ENCODE measurements at regions not wholly inside any gene's neighbourhood (a gene's known extent, or its start where the extent isn't known, plus 50 kb on each side); places are given as distances from the start of the nearest gene placed in this dataset.

DNA sequence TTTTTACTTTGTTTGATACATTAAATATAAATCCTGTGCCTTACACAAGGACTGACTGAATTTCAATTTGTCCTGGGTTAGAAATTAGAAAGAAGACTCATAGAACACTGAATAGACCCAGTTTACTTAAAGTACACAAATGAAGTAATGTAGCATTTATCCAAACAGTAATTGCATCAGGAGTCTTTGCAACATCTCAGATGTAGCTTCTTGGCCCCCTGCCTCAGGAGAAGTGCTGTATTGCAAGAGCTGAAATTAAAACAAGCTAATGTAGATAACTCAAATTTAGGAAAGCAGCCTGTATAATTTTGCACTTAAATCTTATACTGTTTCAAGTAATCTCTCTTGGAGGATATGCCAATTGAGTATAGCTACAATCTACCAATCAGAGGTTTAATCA lies 54.3 kb upstream of the KCND2 start:
- Histone ChIP-seq H3K4me1 (no peaks in the 10 kb centered on the region), H3K9me3 (no peaks in the 10 kb centered on the region), H3K4me3 (no peak overlapping the region), H3K4me2 (no peak overlapping the region), H3K27ac (no peak overlapping the region)
- DNase-seq (ENCODE audit: low read depth in 1 of 2, low spot score in 1 of 2) (no peak), ATAC-seq (no peak), FAIRE-seq (no peak)
- CTCF ChIA-PET = no interaction called here
- POLR2A ChIA-PET = no interaction called here
- TF ChIP-seq, protein P1, sequence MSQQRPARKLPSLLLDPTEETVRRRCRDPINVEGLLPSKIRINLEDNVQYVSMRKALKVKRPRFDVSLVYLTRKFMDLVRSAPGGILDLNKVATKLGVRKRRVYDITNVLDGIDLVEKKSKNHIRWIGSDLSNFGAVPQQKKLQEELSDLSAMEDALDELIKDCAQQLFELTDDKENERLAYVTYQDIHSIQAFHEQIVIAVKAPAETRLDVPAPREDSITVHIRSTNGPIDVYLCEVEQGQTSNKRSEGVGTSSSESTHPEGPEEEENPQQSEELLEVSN (IDR thresholded peaks at IDR 0.05; ENCODE audit: borderline replicate concordance, low read depth) = no peak
- no peak for TF ChIP-seq SREBF2 (IDR thresholded peaks at IDR 0.05)
- TF ChIP-seq HES2 (IDR thresholded peaks at IDR 0.05) = no peak
- no peak for TF ChIP-seq EP300 (IDR thresholded peaks at IDR 0.05)
- TF ChIP-seq GATA3 (IDR thresholded peaks at IDR 0.05; ENCODE audit: borderline replicate concordance) = no peak
- no peak for TF ChIP-seq KDM5A (IDR thresholded peaks at IDR 0.05)
- no peak for TF ChIP-seq MYC (IDR thresholded peaks at IDR 0.05; ENCODE audit: borderline replicate concordance, low read length)

DNA sequence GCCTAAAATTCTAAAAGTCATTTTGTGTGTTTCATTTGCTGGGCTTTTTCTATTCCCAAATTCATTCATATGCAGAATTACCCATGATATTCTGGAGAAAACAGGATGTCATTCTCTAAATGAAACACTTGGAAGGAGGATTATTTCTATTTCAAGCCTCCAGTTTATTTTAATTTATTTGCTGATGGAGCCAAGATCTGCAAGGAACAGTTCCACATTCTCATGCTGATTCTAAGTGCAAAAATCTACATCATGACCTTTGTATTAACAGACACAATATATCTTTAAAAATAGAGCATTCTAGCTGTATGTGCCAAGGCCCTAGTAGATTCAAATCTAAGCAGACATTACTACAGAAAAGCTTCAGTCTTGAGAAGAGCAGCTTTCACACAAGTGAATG lies 51.3 kb upstream of the KCND2 start:
- ATAC-seq (no peak), FAIRE-seq (no peak), DNase-seq (ENCODE audit: low read depth in 1 of 2, low spot score in 1 of 2) (no peak)
- Histone ChIP-seq H3K27ac (no peak overlapping the region), H3K4me3 (no peak overlapping the region), H3K4me2 (no peak overlapping the region), H3K4me1 (no peaks in the 10 kb centered on the region), H3K9me3 (no peaks in the 10 kb centered on the region)
- TF ChIP-seq POLR2A (IDR thresholded peaks at IDR 0.05; ENCODE audit: low read length) (no peak), HOXB5 (CRISPR knock-in tag; IDR thresholded peaks at IDR 0.05) (no peak), CBX8 (IDR thresholded peaks at IDR 0.05) (no peak), FOXS1 (CRISPR knock-in tag; IDR thresholded peaks at IDR 0.05) (no peak), HOXB13 (CRISPR knock-in tag; IDR thresholded peaks at IDR 0.05; ENCODE audit: low read depth) (no peak), RCOR1 (IDR thresholded peaks at IDR 0.05; ENCODE audit: low read depth, low read length) (no peak), JUN (IDR thresholded peaks at IDR 0.05) (no peak), SMC3 (IDR thresholded peaks at IDR 0.05) (no peak), ATOH8 (CRISPR knock-in tag; IDR thresholded peaks at IDR 0.05; ENCODE audit: low read depth) (no peak), POLR2AphosphoS2 (conservative IDR thresholded peaks at IDR 0.05; ENCODE audit: low read length) (no peak)
- CTCF ChIA-PET = no interaction called here
- POLR2A ChIA-PET = no interaction called here

Small RNA genes lying in the stretch of these regions (small RNA-seq; reads per million reads assigned to genes)
- gene RNU1-29P = 0 to 1.4 (median 0) reads per million in 6 experiments
